CD14-positive monocyte (primary cell): ENCODE measurements at regions not wholly inside any gene's neighbourhood (a gene's known extent, or its start where the extent isn't known, plus 50 kb on each side); places are given as distances from the start of the nearest gene placed in this dataset.

ENCODE experiments used
- DNase-seq, 3 donors: peaks; one replicate each; pipeline ENCODE4 v3.0.0-alpha.2; 2011 to 2022
- H2AFZ ChIP-seq: 2 replicates; pipeline ENCODE4 v1.6.0; 2012; ENCODE audit warnings: mild to moderate bottlenecking, low read depth, low read length, inconsistent platforms; ENCODE audit not compliant: insufficient read depth, poor library complexity, severe bottlenecking
- H3K27ac ChIP-seq, 2 donors: 1 replicate in 1 of 2; 2 replicates in 1 of 2; pipeline ENCODE4 v1.5.1; 2012 to 2013; ENCODE audit warnings: low read length in 2 of 2, control low read depth in 1 of 2, inconsistent platforms in 1 of 2, low read depth in 1 of 2, mild to moderate bottlenecking in 1 of 2
- H3K27me3 ChIP-seq, 2 donors: one replicate each; pipeline versions ENCODE4 v1.6.0 to v1.6.1; 2011 to 2013; ENCODE audit warnings: low read length in 2 of 2; ENCODE audit not compliant: control insufficient read depth in 2 of 2, insufficient read depth in 2 of 2
- H3K36me3 ChIP-seq, 2 donors: replicated peaks in 1 of 2; 1 replicate in 1 of 2; 2 replicates in 1 of 2; pipeline versions ENCODE4 v1.5.1 to v1.6.1; 2012 to 2013; ENCODE audit warnings: low read length in 2 of 2, control low read depth in 1 of 2, inconsistent platforms in 1 of 2, mild to moderate bottlenecking in 1 of 2; ENCODE audit not compliant: insufficient read depth in 2 of 2, control insufficient read depth in 1 of 2
- H3K4me1 ChIP-seq, 2 donors: 1 replicate in 1 of 2; 2 replicates in 1 of 2; pipeline versions ENCODE4 v1.5.1 to v1.6.1; 2012 to 2013; ENCODE audit warnings: low read length in 2 of 2, control low read depth in 1 of 2, inconsistent platforms in 1 of 2, mild to moderate bottlenecking in 1 of 2, moderate library complexity in 1 of 2; ENCODE audit not compliant: insufficient read depth in 2 of 2, control insufficient read depth in 1 of 2
- H3K4me2 ChIP-seq: replicated peaks from 2 replicates; pipeline ENCODE3; 2012; ENCODE audit warnings: low read length, moderate library complexity, mild to moderate bottlenecking; ENCODE audit not compliant: poor library complexity, severe bottlenecking; ENCODE audit errors: extremely low read depth
- H3K4me3 ChIP-seq, 3 experiments: fragments of 200-600 bp in 1 of 3; sonication (generic) in 1 of 3; replicated peaks in 1 of 3; 1 replicate in 2 of 3; 2 replicates in 1 of 3; pipeline ENCODE4 v1.5.1; 2011 to 2013; ENCODE audit warnings: low read length in 3 of 3, mild to moderate bottlenecking in 3 of 3, control low read depth in 2 of 3, low read depth in 2 of 3, inconsistent platforms in 1 of 3, moderate library complexity in 1 of 3
- H3K79me2 ChIP-seq: 2 replicates; pipeline ENCODE4 v1.6.0; 2012; ENCODE audit warnings: mild to moderate bottlenecking, control low read depth, inconsistent platforms, low read length, moderate library complexity; ENCODE audit not compliant: insufficient read depth
- H3K9ac ChIP-seq: 2 replicates; pipeline ENCODE4 v1.6.0; 2017; ENCODE audit warnings: low read length, mild to moderate bottlenecking; ENCODE audit not compliant: insufficient read depth, poor library complexity, severe bottlenecking
- H3K9me3 ChIP-seq, 2 donors: replicated peaks in 1 of 2; 1 replicate in 1 of 2; 2 replicates in 1 of 2; pipeline versions ENCODE4 v1.5.1 to v1.6.1; 2012 to 2013; ENCODE audit warnings: low read length in 2 of 2, control low read depth in 1 of 2; ENCODE audit not compliant: control insufficient read depth in 1 of 2, insufficient read depth in 1 of 2
- H4K20me1 ChIP-seq: 2 replicates; pipeline ENCODE4 v1.6.0; 2012; ENCODE audit warnings: mild to moderate bottlenecking, low read length, control low read depth, moderate library complexity; ENCODE audit not compliant: insufficient read depth
- H3K27ac Mint-ChIP-seq, 7 donors: one replicate each; pipeline ENCODE4 v1.8.0; 2020; ENCODE audit warnings: mild to moderate bottlenecking in 7 of 7, mixed read lengths in 7 of 7, moderate library complexity in 6 of 7, inconsistent platforms in 2 of 7
- H3K27me3 Mint-ChIP-seq, 3 donors: one replicate each; pipeline ENCODE4 v1.8.0; 2021 to 2022; ENCODE audit warnings: low read depth in 3 of 3, mild to moderate bottlenecking in 3 of 3, mixed read lengths in 3 of 3, moderate library complexity in 3 of 3, inconsistent platforms in 1 of 3
- H3K36me3 Mint-ChIP-seq, 2 donors: one replicate each; pipeline ENCODE4 v1.8.0; 2020; ENCODE audit warnings: mixed read lengths in 2 of 2, inconsistent platforms in 1 of 2, mild to moderate bottlenecking in 1 of 2
- H3K4me1 Mint-ChIP-seq: one replicate; pipeline ENCODE4 v1.8.0; 2020; ENCODE audit warnings: mild to moderate bottlenecking, mixed read lengths
- H3K4me3 Mint-ChIP-seq, 2 donors: one replicate each; pipeline ENCODE4 v1.8.0; 2020; ENCODE audit warnings: mild to moderate bottlenecking in 2 of 2, mixed read lengths in 2 of 2, moderate library complexity in 1 of 2
- H3K9me3 Mint-ChIP-seq, 7 donors: one replicate each; pipeline ENCODE4 v1.8.0; 2020 to 2022; ENCODE audit warnings: mixed read lengths in 7 of 7, mild to moderate bottlenecking in 6 of 7, moderate library complexity in 6 of 7, inconsistent platforms in 2 of 7
- CTCF ChIP-seq: fragments of 200-600 bp; IDR thresholded peaks from one replicate; pipeline ENCODE4 v1.8.0; 2022; ENCODE audit warnings: antibody characterized with exemption, mild to moderate bottlenecking
- WGBS: methylation state at CpG from one replicate; pipeline ENCODE4 v1.1.5; 2013; ENCODE audit warnings: missing lambda C conversion rate; ENCODE audit not compliant: insufficient coverage; 5-methylcytosine and 5-hydroxymethylcytosine counted together
- intact Hi-C, 2 donors: fragments of 100-400 bp; cut with micrococcal nuclease; formaldehyde crosslinking; loops; one replicate each; pipeline versions ENCODE4 v1.15.0 to v1.15.1; 2023

DNA sequence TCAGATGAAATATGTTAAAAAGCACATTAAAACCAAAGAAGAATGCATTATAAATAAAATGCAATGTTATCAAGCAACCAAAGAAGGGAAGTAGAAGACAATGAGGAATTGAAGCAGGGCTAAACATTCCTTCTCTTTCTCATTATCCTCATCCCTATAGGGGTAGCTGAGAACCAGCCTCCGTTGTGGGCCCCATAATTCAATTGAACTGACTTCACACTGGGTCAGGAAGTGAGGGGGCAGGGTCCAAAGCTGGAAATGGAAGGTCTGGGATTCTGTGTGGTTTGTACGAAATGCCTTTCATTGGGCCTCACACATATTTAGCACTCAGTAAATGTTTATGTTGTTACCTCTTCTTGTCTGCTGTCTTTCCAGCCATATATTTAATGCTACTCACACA is 220.4 kb upstream of the CD180 start:
- no peaks in the 10 kb centered on the region for H3K36me3 ChIP-seq
- no peak overlapping the region for H3K4me2 ChIP-seq
- no peaks in the 10 kb centered on the region for H3K9me3 ChIP-seq
- no peak for DNase-seq
- Mint-ChIP-seq H3K9me3 (peaks cover 0 to 8% (median 0%) of the 10 kb centered on the region in 7 donors), H3K36me3 (peaks cover 0 to 3% of the 10 kb centered on the region in 2 donors), H3K4me1 (no peaks in the 10 kb centered on the region), H3K27me3 (peaks cover 0 to 2% (median 0%) of the 10 kb centered on the region in 3 donors), H3K27ac (no peak overlapping the region), H3K4me3 (no peak overlapping the region)
- no peak overlapping the region for H3K4me3 ChIP-seq
- no peak for TF ChIP-seq CTCF
- H3K27ac ChIP-seq, result no peak overlapping the region
- no peak overlapping the region for H2AFZ ChIP-seq
- no CpG with 5 or more reads among the region's 2 CpGs for WGBS
- H3K4me1 ChIP-seq, result no peaks in the 10 kb centered on the region
- no peaks in the 10 kb centered on the region for H3K79me2 ChIP-seq
- intact Hi-C loops, result no loop called here
- H3K27me3 ChIP-seq, result no peaks in the 10 kb centered on the region
- H3K9ac ChIP-seq, result no peak overlapping the region
- no peaks in the 10 kb centered on the region for H4K20me1 ChIP-seq

- Histone ChIP-seq H3K4me3 (no peak overlapping the region), H3K27ac (no peak overlapping the region), H2AFZ (no peak overlapping the region), H3K79me2 (no peaks in the 10 kb centered on the region), H3K4me1 (no peaks in the 10 kb centered on the region), H3K9ac (no peak overlapping the region), H3K36me3 (no peaks in the 10 kb centered on the region), H3K27me3 (no peaks in the 10 kb centered on the region), H4K20me1 (no peaks in the 10 kb centered on the region), H3K4me2 (no peak overlapping the region), H3K9me3 (no peaks in the 10 kb centered on the region)
- no peak overlapping the region for H3K4me3 Mint-ChIP-seq
- intact Hi-C loops, result no loop called here
- H3K9me3 Mint-ChIP-seq, result peaks cover 0 to 8% (median 0%) of the 10 kb centered on the region in 7 donors
- H3K36me3 Mint-ChIP-seq, result peaks cover 0 to 3% of the 10 kb centered on the region in 2 donors
- peaks cover 0 to 2% (median 0%) of the 10 kb centered on the region in 3 donors for H3K27me3 Mint-ChIP-seq
- no peak for DNase-seq
- no peaks in the 10 kb centered on the region for H3K4me1 Mint-ChIP-seq
- H3K27ac Mint-ChIP-seq, result no peak overlapping the region
- TF ChIP-seq CTCF, result no peak
- no CpG with 5 or more reads among the region's 1 CpG for WGBS
Measured at GRCh38 chr5:67416133-67416937, 219.7 kb upstream of the CD180 start.
